CD4-positive, alpha-beta T cell treated with Interleukin-2 at 100 ng/mL for 4 hours (primary cell): ENCODE measurements at regions not wholly inside any gene's neighbourhood (a gene's known extent, or its start where the extent isn't known, plus 50 kb on each side); places are given as distances from the start of the nearest gene placed in this dataset.

Experiments used
- DNase-seq: peaks from one replicate; pipeline ENCODE4 v3.0.0-alpha.2; 2020; ENCODE audit warnings: low spot score

DNA sequence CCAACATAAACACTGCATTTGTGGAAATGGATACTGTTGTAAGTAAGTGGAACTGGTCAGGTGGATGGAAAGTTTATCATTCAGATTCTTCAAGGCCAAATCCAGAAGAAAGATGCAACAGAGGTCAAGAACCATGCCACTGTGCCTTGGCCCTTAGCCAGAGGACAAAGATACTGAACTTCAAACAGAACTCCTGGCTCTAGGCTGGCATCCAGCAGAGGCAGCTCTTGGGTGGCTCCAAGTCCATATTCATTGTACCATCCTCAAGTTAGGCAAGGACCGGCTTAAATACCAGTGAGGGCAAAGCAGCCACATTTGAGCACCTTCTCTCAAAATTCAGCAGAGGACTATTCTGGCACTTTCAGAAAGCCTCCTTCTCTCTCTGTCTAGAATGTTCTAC lies 53.2 kb downstream of the DNAAF9 start:
- DNase-seq: no peak

DNA sequence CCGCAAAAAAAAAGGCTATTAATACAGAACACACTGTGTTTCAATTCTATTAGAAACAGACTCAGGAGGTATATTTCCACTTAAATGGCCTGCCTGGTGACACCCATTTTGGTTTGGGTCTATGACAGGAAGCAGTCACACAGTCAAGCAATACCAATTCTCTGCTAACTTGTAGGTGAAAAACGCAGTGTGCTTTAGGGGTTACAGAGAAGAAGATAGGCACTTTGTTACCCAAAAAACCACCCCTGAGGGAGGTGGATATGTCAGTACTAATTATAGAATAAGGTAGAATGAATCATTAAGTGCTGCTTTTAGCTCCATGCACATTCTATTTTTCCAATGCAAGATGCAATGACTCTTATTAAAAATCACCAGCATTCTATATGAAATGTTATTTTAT lies 53.8 kb downstream of the DNAAF9 start:
- DNase-seq: no peak

DNA sequence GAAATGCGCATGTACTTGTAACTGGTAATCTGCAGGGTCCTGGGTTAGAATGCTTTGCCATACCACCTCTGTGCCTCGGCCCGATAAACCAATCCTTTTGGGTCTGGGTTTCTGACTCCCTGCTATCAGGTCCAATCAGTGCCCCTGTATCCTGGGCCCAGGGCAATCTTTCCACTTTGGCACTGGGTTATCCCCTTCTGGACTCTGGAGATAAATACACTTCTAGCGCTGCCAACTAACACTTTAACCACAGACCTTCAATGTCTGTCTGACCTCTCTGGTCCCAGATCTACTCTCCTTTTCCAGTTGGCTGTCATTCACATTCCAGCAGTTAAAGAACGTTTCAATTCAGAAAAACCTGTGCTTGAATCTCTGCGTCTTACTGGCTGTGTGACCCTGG lies 55.3 kb downstream of the DNAAF9 start:
- DNase-seq: no peak

DNA sequence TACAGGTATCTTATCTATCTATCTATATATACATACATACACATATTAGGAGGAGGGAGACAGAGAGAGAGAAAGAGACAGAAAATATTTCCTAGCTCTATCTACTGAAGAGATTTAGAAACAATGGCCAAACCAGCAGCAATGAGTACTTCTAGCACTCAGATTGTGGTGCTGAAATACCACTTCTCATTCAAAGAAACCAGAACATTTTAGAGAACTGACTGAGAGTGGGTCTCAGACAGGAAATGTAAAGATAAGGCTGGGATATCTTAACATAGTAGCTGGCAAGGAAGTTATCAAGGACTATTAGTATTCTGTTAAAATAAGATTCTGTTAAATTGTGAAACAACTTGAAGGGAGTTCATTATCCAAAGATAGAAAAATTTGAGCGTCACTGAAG lies 57.0 kb downstream of the DNAAF9 start:
- no peak for DNase-seq

DNA sequence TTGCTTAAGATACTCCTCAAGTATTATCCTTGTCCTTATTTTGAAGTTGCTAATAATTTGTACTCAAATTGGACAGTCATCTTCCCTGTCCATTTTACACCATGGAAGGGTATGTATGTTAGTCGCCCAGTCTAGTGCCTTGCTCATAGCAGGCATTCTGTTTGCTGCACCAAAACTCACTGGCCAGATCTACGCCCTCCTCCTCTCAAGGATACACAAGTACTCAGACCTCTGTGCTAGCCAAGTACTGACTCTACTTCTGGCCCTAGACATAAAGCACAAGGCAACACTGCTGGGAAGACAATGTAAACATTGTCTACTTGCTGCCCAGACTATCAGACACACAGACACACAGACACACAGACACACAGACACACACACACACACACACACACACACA lies 57.7 kb downstream of the DNAAF9 start:
- DNase-seq: no peak

DNA sequence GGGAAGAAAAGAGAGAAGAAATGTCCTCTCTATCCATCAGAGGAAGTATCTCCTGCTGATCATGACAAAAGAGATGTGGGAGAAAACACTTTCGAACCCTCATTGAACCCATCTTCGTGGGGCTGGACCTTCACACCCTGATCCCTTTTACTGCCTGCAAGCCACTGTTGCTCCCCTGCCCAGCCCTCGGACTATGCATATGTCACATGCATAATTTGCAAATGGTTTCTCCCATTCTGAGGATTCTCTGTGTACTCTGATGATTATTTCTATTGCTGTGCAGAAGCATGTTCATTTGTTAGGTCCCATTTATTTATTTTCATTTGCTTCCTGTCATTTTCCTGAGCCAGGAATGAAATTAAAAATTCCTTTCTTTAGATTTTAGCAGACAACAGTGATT lies 64.7 kb downstream of the DNAAF9 start:
- DNase-seq: no peak

DNA sequence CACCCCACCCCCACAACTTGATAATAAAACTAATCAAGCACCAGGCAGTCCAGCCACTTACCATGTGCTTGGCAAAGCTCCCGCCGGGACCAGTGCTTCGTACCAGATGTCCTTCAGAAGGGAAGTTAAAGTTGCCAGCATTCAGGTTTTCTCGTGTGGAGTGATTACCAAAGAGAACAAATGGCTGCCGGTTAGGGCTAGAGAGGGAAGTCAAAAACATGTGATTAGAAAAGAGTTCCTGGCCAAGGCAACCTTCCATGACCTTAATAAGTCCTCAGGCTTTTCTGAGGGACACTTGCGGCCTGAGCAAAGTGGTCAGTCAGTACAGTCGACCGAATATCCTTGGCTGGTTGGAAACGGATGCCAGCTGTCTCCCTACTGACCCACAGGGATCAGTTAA lies 67.0 kb downstream of the DNAAF9 start:
- DNase-seq: no peak

DNA sequence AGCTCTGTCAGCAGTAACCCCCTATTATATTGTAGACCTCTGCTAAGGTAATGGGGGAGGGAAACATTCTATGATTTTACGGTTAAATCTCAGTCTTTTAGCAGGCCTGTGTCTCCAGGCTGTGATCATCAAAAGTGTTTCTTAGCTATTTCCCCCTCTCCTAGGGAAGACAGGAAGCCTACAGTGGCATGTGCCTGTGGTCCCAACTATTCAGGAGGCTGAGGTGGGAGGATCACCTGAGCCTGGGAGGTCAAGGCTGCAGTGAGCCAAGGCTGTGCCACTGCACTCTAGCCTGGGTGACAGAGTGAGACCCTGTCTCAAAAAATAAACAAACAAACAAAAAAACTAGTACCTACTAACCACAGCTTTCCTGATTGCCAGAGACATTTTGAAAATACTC lies 67.9 kb downstream of the DNAAF9 start:
- DNase-seq: no peak

DNA sequence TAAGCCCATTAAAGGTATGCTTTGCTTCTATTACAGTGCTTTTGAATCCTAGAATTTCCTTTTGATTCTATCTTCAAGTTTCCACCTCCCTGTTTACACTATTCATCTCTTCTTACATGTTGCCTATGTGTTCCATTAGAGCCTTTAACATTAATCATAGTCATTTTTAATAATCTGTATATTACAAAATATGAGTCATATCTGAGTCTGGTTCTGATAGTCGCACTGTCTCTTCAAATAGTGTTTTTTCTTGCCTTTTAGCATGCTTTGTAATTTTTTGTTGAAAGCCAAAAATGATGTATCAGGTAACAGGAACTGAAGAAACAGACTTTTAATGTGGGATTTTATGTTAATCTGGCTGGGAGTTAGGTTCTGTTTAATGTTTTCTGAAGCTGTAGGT lies 68.4 kb downstream of the DNAAF9 start:
- no peak for DNase-seq

DNA sequence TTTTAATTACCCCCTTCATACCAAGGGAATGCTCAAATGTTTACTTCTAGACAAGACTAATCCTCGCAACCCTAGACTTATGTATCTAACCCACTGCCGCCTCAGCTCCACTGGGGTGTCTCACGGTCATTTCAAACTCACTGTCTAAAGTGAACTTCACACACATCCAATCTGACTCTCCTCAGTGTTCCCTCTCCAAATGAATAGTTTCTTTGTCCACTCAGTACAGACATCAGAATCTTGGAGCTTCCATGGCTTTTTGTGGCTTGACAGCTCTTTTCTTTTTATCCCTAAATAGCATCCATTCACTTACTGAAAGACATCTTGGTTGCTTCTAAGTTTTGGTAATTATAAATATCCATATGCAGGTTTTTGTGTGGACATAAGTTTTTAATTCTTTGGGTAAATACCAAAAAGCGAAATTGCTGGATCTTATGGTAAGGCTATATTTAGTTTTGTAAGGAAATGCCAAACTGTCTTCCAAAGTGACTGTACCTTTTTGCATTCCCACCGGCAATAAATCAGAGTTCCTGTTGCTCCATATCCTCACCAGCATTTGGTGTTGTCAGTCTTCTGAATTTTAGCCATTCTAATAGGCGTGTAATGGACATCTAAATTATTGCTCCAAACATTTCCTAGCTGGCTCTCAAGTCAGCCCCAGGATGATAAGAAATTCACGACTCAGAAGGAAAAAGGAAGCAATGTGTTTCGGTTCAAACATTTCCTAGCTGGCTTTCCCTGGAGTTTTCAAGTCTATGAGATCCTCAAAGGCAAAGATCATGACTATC lies 73.1 kb downstream of the DNAAF9 start:
- no peak for DNase-seq

DNA sequence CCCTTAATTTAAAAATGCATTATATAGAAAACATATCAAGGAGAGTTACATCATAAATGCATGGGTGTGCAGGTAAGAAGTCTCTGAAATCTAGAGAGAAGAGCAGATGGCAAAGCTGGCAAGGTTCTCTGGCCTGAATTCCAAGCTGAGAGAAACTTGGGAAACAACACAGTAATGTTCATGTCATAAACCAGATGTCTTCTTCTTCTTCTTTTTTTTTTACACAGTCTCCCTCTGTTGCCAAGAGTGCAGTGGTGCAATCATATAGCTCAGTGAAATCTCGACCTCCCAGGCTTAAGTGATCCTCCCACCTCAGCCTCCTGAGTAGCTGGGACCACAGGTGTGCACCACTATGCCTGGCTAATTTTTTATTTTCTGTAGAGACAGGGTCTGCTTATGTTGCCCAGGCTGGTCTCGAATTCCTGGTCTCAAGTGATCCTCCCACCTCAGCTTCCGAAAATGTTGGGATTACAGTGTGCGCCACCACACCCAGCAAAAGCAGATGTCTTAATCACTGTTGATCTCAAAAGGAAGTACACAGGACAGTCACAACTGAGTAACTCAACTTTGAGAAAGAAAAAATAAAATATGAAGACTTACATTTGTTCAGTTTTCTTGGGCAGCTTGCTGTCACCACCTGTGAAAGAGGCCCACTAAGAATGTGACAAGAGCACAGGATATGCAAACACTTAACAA lies 77.3 kb downstream of the DNAAF9 start:
- DNase-seq: no peak

DNA sequence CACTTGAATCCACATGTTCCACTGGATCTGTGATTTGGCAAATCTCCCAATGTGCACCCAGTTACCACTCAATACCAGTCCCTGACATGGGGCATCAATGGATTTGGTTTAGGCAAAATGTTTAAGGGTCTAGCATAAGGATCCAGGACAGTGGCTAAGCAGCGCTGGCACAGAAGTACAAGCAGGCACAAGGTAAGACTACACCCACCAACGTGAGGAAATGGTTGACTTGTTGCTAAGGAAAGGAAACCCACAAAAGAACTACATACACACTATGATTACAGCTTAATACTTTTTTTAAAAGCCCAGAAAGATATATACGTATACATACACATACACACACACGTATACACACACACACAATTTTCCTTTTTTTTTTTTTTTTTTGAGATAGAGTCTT lies 79.0 kb downstream of the DNAAF9 start:
- DNase-seq: peak; percentile 20

DNA sequence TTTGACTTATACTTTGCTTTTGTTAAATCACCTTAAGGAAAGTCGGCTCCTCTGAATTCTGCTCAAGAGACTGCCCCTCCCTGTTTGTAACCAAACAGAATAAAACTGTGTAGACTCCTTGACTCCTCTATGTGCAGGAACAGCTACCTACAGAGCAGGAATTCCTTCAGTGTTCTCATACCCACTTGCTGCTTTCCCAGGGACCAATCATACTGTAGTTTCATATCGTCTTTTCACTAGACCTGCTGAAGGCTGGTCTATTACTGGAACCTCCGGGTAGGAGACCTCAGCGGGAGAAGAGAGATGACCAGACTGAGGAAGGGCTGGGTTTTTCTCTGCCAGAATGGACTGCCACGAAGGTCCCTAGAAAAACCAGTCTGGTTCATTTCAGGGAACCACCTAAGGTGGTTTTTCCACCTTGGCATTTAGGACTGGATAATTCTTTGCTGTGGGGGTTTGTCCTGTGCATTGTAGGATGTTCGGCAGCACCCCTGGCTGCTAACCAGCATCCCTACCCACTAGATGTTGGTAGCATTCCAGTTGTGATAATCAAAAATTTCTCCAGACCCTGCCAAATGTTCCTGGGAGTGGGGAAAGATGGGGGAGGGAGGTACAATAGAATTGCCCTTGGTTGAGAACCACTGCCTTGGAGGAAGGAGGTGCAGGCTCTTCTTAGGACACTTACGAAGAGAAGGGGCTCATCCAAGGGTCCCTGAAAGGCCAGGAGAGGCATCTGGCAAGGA lies 80.5 kb downstream of the DNAAF9 start:
- no peak for DNase-seq

DNA sequence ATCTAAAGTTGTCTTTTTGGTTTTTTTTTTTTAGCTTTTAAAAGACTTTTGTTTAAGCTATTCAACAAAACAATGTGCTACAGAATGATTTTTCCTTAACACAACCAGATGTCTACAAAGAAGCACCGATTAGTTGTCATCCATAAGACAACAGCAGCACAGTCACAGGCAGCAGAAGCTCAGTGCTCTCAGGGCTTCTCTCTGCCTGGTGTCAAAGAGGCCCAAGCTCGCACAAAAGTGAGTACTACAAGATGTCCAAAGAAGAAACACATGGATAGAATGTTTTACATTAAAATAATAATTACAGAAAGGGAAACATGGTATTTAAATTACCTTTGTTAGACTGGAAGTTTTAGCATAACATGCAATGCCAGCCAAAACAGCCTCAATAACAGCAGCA lies 81.6 kb downstream of the DNAAF9 start:
- DNase-seq: no peak

DNA sequence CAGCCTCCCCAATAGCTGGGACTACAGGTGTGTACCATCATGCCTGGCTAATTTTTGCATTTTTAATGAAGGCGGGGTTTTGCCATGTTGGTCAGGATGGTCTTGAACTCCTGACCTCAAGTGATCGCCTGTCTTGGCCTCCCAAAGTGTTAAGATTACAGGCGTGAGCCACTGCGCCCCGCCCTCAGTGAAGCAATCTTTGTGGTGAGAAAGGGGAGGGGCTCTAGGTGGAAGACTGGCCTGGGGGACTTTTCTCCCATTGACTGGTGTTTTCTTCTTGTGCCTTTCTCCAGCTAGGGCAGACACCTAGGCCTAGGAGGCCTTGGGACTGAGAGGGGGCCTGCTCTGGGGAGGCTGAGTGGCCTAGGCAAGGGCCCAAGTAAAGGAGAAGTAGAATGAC lies 84.1 kb downstream of the DNAAF9 start:
- no peak for DNase-seq

DNA sequence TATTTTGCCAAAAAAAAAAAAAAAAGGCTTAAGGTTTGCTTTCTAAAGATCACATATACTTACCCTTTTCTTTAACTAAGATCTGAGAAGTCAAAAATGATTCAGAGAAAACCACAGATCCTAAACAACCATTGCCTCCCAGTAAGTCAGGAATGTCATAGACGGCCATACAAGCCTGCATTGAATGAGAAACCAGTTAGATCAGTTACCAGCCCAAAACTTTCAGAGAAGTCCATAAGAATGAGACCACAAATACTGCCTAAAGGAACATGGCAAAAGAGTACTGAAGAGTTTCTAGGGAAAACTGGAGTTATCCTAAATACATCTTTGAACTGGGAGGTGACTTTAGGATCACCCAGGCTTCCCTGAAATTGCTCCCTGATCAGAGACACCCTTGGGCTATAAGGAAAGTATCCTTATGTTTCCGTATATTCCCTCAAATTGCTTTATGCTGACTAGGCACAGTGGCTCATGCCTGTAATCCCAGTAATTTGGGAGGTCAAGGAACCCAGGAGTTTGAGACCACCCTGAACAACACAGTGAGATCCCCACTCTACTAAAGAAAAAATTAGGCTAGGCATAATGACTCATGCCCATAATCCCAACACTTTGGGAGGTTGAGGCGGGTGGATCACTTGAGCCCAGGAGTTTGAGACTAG lies 79.4 kb upstream of the SLC4A11 start:
- DNase-seq: no peak

DNA sequence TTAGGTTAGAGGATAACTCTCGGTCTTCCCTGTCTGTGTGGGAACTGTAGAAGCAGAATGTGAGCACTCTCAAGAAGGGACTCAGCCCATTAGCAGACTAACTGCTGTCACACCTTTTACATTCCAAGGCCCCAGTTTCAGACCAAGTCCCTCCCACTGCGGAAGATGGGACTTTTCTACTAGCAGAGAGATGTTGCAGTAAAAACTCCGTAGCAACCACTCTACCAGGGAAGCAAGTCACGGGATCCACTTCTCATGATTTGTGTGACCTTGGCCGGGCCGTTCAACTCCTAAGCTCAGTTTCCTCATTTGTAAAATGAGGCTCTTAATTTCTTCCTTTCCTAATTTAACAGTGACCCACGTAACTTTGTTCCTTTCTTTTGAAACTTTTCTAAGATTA lies 77.1 kb upstream of the SLC4A11 start:
- no peak for DNase-seq

DNA sequence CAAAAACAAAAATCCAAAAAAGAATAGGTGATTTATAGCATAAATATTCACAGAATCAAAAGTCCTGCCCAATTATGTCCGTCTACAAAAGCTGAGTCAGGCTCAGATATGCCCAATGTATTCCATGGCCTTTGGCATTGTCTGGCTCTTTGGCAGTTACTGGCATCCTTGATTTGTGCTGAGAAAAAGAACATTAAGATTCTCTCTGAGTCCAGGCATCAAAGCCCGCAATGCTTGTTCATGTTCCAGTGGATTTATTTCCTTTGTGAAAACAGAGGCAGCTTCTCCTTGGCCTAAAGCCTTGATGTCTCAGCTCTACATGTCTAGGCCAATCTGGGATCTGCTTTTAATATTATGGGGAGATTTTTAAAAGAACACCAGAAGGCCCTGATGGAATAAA lies 76.1 kb upstream of the SLC4A11 start:
- DNase-seq: no peak

DNA sequence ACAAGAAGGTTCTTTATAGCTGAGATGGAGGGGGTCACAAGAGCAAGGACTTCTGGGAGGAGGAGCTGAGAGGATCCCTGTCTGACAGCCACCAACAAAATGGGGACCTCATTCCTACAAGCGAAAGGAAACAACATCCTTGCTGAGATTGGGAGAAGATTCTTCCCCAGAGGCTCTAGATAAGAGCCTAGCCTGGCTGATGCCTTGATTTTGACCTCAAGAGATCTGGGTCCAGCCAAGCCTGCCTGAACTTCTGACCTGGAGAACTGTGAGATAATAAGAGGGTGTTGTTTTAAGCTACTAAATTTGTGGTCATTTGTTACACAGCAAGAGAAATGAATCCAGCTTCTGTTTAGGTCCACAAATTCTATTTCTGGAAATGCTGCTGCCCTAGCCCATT lies 75.4 kb upstream of the SLC4A11 start:
- no peak for DNase-seq

DNA sequence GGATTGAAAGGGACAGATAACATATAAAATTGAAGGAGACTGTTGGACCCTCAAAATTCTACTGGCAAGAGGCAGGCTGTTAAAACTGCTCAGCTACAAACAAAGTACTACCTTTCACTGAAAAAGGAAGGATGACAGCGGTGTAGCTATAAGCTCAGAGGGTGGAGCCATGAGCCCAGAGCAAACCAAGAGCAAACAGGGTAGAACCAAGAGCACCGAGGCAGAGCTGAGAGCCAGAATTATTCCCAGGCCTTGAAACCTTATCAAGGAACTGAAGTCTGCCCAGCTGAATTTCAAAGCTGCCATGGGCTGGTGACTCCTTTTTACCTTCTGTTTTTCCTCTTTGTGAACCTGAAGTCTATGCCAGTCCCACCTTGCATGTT lies 74.7 kb upstream of the SLC4A11 start:
- DNase-seq: no peak

DNA sequence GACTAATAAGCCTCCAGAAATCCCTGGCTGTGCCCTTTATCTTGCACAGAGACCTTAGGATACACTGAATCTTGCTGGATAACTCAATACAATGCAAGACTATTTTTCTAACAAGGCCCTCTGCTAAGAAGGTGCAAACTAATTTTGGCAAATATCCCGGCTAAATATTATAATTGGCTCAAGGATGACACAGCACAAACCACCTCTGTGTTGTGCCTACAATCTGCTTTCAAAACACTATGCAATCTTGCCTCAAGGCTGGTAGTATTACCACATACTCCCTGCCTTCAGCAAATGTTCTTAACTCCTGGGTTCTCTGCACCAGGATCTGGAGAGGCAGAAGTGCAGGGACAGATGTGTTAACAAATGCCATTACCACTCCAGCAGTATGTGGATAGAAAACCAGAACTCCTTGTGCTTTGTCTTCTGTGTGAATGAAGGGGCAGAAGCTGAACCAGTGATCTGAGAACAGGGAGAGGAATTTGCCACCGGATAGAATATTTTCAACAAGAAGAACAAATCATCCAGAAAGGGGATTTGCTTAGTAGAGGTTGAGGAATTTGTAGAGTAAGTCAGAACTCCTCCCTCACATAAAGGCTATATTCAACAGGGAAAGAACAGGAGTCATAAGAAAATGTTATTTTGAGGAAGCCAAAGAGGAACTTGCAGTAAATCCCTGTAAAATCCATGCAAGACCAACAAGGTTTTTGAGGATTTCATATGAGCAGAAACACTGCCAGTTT lies 74.1 kb upstream of the SLC4A11 start:
- DNase-seq: no peak

DNA sequence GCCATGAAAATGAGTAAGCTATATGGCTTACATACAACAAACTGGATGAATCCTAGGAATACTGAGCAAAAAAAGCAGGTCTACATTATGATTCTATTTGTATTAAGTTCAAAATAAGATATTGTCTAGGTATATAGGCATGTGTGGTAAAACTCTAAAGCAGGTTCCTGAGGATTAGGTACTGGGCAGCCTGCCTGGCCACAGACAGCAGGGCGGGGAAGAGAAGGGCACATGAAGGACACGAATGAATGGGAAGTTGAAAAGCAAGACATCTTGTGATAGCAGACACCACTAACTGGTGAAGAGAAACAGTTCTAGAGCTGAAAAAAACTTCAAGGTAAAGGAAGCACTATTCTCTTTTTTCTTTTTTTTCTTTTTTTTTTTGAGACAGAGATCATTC lies 72.6 kb upstream of the SLC4A11 start:
- no peak for DNase-seq
